CD14-positive monocyte (primary cell): ENCODE measurements at regions not wholly inside any gene's neighbourhood (a gene's known extent, or its start where the extent isn't known, plus 50 kb on each side); places are given as distances from the start of the nearest gene placed in this dataset.

ENCODE experiments used
- DNase-seq, 3 donors: peaks; one replicate each; pipeline ENCODE4 v3.0.0-alpha.2; 2011 to 2022
- H2AFZ ChIP-seq: 2 replicates; pipeline ENCODE4 v1.6.0; 2012; ENCODE audit warnings: mild to moderate bottlenecking, low read depth, low read length, inconsistent platforms; ENCODE audit not compliant: insufficient read depth, poor library complexity, severe bottlenecking
- H3K27ac ChIP-seq, 2 donors: 1 replicate in 1 of 2; 2 replicates in 1 of 2; pipeline ENCODE4 v1.5.1; 2012 to 2013; ENCODE audit warnings: low read length in 2 of 2, control low read depth in 1 of 2, inconsistent platforms in 1 of 2, low read depth in 1 of 2, mild to moderate bottlenecking in 1 of 2
- H3K27me3 ChIP-seq, 2 donors: one replicate each; pipeline versions ENCODE4 v1.6.0 to v1.6.1; 2011 to 2013; ENCODE audit warnings: low read length in 2 of 2; ENCODE audit not compliant: control insufficient read depth in 2 of 2, insufficient read depth in 2 of 2
- H3K36me3 ChIP-seq, 2 donors: replicated peaks in 1 of 2; 1 replicate in 1 of 2; 2 replicates in 1 of 2; pipeline versions ENCODE4 v1.5.1 to v1.6.1; 2012 to 2013; ENCODE audit warnings: low read length in 2 of 2, control low read depth in 1 of 2, inconsistent platforms in 1 of 2, mild to moderate bottlenecking in 1 of 2; ENCODE audit not compliant: insufficient read depth in 2 of 2, control insufficient read depth in 1 of 2
- H3K4me1 ChIP-seq, 2 donors: 1 replicate in 1 of 2; 2 replicates in 1 of 2; pipeline versions ENCODE4 v1.5.1 to v1.6.1; 2012 to 2013; ENCODE audit warnings: low read length in 2 of 2, control low read depth in 1 of 2, inconsistent platforms in 1 of 2, mild to moderate bottlenecking in 1 of 2, moderate library complexity in 1 of 2; ENCODE audit not compliant: insufficient read depth in 2 of 2, control insufficient read depth in 1 of 2
- H3K4me2 ChIP-seq: replicated peaks from 2 replicates; pipeline ENCODE3; 2012; ENCODE audit warnings: low read length, moderate library complexity, mild to moderate bottlenecking; ENCODE audit not compliant: poor library complexity, severe bottlenecking; ENCODE audit errors: extremely low read depth
- H3K4me3 ChIP-seq, 3 experiments: fragments of 200-600 bp in 1 of 3; sonication (generic) in 1 of 3; replicated peaks in 1 of 3; 1 replicate in 2 of 3; 2 replicates in 1 of 3; pipeline ENCODE4 v1.5.1; 2011 to 2013; ENCODE audit warnings: low read length in 3 of 3, mild to moderate bottlenecking in 3 of 3, control low read depth in 2 of 3, low read depth in 2 of 3, inconsistent platforms in 1 of 3, moderate library complexity in 1 of 3
- H3K79me2 ChIP-seq: 2 replicates; pipeline ENCODE4 v1.6.0; 2012; ENCODE audit warnings: mild to moderate bottlenecking, control low read depth, inconsistent platforms, low read length, moderate library complexity; ENCODE audit not compliant: insufficient read depth
- H3K9ac ChIP-seq: 2 replicates; pipeline ENCODE4 v1.6.0; 2017; ENCODE audit warnings: low read length, mild to moderate bottlenecking; ENCODE audit not compliant: insufficient read depth, poor library complexity, severe bottlenecking
- H3K9me3 ChIP-seq, 2 donors: replicated peaks in 1 of 2; 1 replicate in 1 of 2; 2 replicates in 1 of 2; pipeline versions ENCODE4 v1.5.1 to v1.6.1; 2012 to 2013; ENCODE audit warnings: low read length in 2 of 2, control low read depth in 1 of 2; ENCODE audit not compliant: control insufficient read depth in 1 of 2, insufficient read depth in 1 of 2
- H4K20me1 ChIP-seq: 2 replicates; pipeline ENCODE4 v1.6.0; 2012; ENCODE audit warnings: mild to moderate bottlenecking, low read length, control low read depth, moderate library complexity; ENCODE audit not compliant: insufficient read depth
- H3K27ac Mint-ChIP-seq, 7 donors: one replicate each; pipeline ENCODE4 v1.8.0; 2020; ENCODE audit warnings: mild to moderate bottlenecking in 7 of 7, mixed read lengths in 7 of 7, moderate library complexity in 6 of 7, inconsistent platforms in 2 of 7
- H3K27me3 Mint-ChIP-seq, 3 donors: one replicate each; pipeline ENCODE4 v1.8.0; 2021 to 2022; ENCODE audit warnings: low read depth in 3 of 3, mild to moderate bottlenecking in 3 of 3, mixed read lengths in 3 of 3, moderate library complexity in 3 of 3, inconsistent platforms in 1 of 3
- H3K36me3 Mint-ChIP-seq, 2 donors: one replicate each; pipeline ENCODE4 v1.8.0; 2020; ENCODE audit warnings: mixed read lengths in 2 of 2, inconsistent platforms in 1 of 2, mild to moderate bottlenecking in 1 of 2
- H3K4me1 Mint-ChIP-seq: one replicate; pipeline ENCODE4 v1.8.0; 2020; ENCODE audit warnings: mild to moderate bottlenecking, mixed read lengths
- H3K4me3 Mint-ChIP-seq, 2 donors: one replicate each; pipeline ENCODE4 v1.8.0; 2020; ENCODE audit warnings: mild to moderate bottlenecking in 2 of 2, mixed read lengths in 2 of 2, moderate library complexity in 1 of 2
- H3K9me3 Mint-ChIP-seq, 7 donors: one replicate each; pipeline ENCODE4 v1.8.0; 2020 to 2022; ENCODE audit warnings: mixed read lengths in 7 of 7, mild to moderate bottlenecking in 6 of 7, moderate library complexity in 6 of 7, inconsistent platforms in 2 of 7
- CTCF ChIP-seq: fragments of 200-600 bp; IDR thresholded peaks from one replicate; pipeline ENCODE4 v1.8.0; 2022; ENCODE audit warnings: antibody characterized with exemption, mild to moderate bottlenecking
- WGBS: methylation state at CpG from one replicate; pipeline ENCODE4 v1.1.5; 2013; ENCODE audit warnings: missing lambda C conversion rate; ENCODE audit not compliant: insufficient coverage; 5-methylcytosine and 5-hydroxymethylcytosine counted together
- intact Hi-C, 2 donors: fragments of 100-400 bp; cut with micrococcal nuclease; formaldehyde crosslinking; loops; one replicate each; pipeline versions ENCODE4 v1.15.0 to v1.15.1; 2023

- Mint-ChIP-seq H3K36me3 (no peaks in the 10 kb centered on the region), H3K4me1 (no peaks in the 10 kb centered on the region), H3K27me3 (peaks cover 0 to 13% (median 1%) of the 10 kb centered on the region in 3 donors), H3K27ac (no peak overlapping the region), H3K4me3 (no peak overlapping the region), H3K9me3 (peaks cover 0 to 4% (median 0%) of the 10 kb centered on the region in 7 donors)
- Histone ChIP-seq H3K36me3 (no peaks in the 10 kb centered on the region), H3K9ac (no peak overlapping the region), H3K27me3 (no peaks in the 10 kb centered on the region), H3K79me2 (no peaks in the 10 kb centered on the region), H3K4me3 (no peak overlapping the region), H4K20me1 (no peaks in the 10 kb centered on the region), H2AFZ (no peak overlapping the region), H3K9me3 (no peaks in the 10 kb centered on the region), H3K4me1 (no peaks in the 10 kb centered on the region), H3K27ac (no peak overlapping the region), H3K4me2 (no peak overlapping the region)
- DNase-seq, result no peak
- TF ChIP-seq CTCF, result no peak
- intact Hi-C loops, result no loop called here
- WGBS, result 0% methylated on average over 3 of the region's 4 CpGs
Measured at GRCh38 chr20:60372822-60373221, 414.6 kb downstream of the CDH26 start.

GRCh38 chr20:60378620-60379019 lies 420.4 kb downstream of the CDH26 start:
- TF ChIP-seq CTCF, result no peak
- intact Hi-C loops, result no loop called here
- Mint-ChIP-seq H3K27me3 (peaks cover 0 to 5% (median 3%) of the 10 kb centered on the region in 3 donors), H3K36me3 (no peaks in the 10 kb centered on the region), H3K9me3 (peaks cover 0 to 9% (median 4%) of the 10 kb centered on the region in 7 donors), H3K27ac (no peak overlapping the region), H3K4me1 (no peaks in the 10 kb centered on the region), H3K4me3 (no peak overlapping the region)
- Histone ChIP-seq H3K4me3 (no peak overlapping the region), H2AFZ (no peak overlapping the region), H3K36me3 (no peaks in the 10 kb centered on the region), H4K20me1 (no peaks in the 10 kb centered on the region), H3K4me1 (no peaks in the 10 kb centered on the region), H3K27ac (no peak overlapping the region), H3K9me3 (no peaks in the 10 kb centered on the region), H3K27me3 (no peaks in the 10 kb centered on the region), H3K9ac (no peak overlapping the region), H3K4me2 (no peak overlapping the region), H3K79me2 (no peaks in the 10 kb centered on the region)
- no peak for DNase-seq
